COLO829 (cell line): ENCODE measurements at regions not wholly inside any gene's neighbourhood (a gene's known extent, or its start where the extent isn't known, plus 50 kb on each side); places are given as distances from the start of the nearest gene placed in this dataset.

Source experiments
- DNase-seq: peaks from one replicate; pipeline ENCODE4 v3.0.0; 2012; ENCODE audit warnings: low spot score

DNA sequence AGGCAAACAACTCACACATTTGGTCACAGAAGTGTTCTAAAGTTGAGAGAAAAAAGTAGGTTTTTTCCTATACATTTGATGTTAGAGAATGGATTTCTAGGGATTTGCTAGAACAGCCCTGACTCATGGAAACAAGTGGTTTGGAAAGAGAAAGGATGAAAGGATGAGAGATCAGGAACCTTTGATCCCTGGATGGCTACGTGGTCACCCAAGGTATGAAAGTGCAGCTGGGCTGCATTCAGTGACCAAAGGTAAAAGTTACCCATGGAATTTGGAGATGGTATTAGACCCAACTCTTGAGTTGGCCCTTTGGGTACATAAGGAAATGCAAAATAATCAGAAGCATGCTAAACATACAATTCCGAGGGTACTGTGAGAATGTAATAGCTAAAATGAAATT is 61.3 kb upstream of the SPIN1 start:
- DNase-seq, result no peak

DNA sequence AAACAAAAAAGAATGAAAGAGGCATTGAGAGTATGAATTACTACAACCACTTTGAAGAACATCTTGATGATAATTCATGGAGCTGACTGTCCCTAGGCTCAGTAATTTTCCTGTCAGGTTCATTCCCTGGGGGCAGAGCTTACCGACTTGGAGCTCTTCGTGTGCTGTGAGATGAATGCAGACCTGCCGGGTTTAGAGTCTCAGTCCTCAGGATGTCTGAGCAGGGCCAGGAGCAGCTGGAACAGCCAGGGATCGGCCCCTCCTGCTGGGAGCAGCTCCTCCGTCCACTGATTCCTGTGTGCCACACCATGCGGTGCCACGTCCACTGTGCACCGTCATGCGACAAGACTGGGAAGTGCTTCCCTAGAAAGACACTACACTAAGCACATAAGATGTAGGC is 62.2 kb upstream of the SPIN1 start:
- no peak for DNase-seq

DNA sequence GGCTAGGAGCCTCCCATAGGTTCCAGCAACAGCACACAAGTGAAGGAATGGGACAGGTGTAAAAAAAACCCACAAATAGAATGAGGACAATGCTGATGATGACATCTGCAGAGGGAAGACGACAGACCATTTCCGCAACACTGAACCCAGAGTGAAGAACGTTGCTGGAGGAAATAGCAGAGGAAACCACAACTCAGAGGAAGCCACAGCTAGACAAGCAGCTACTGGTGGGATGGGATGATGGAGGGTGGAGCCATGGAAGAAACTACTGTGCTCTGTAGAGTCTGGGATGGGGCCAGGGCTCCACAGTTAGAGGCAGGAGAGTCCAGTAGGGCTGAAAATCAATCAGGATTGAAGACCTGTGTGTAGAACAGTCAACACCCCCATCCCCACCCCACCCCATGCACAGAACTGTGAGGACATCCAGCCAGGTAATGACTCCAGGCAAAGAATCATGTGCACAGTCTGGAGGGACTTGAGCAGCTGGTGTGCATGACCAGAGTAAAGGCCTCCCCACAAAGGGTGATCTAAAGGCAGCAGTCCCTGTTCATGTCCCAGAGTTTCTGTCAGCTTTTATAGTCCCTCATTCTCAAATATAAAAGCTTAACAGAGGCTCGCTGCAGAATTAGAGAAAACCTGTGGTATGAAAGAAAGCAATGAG is 65.2 kb upstream of the SPIN1 start:
- DNase-seq, result no peak

DNA sequence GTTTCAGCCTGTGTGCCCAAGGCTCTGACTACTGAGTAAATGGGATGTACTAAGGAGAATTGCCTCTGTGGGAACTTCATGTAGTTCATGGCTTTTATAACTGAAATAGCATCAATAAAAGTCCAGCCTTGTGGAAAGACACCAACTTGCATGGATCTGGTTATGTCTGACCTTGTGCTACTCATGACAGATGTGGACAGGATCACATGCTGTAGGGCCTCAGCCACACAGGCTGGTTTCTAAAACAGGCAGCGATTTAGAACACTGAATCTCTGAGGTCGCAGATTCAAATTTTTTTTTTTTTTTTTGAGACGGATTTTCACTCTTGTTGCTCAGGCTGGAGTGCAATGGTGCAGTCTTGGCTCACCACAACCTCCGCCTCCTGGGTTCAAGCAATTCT is 66.5 kb upstream of the SPIN1 start:
- DNase-seq, result no peak

DNA sequence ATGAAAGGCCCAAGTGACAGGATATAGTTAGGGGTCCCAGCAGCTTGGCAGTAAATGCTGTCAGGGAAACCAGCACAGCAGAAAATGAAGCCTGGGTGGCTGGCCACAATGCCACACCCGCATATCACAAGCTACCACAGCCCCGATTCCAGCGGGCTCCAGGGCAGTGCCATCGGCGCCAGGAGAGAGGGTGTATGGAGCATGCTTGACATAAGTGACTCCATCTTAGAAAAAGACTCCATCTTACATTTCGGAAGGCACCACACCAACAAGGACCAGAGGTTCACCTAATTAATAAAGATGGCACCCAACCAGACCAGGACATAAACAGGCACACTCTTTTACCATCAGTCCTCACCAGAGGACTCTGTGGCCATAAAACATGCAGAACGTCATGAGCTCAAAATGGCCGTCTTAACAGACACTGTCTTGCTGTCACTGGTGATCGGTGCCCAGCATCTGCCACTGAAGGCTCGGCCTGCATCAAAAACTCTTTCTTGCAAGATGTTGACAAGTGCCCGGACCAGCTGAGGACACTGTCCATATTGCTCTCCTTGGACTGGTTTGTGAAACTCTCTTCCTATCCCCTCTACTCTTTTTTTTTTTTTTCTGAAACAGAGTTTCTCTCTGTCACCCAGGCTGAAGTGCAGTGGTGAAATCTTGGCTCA is 67.4 kb upstream of the SPIN1 start:
- DNase-seq, result no peak

DNA sequence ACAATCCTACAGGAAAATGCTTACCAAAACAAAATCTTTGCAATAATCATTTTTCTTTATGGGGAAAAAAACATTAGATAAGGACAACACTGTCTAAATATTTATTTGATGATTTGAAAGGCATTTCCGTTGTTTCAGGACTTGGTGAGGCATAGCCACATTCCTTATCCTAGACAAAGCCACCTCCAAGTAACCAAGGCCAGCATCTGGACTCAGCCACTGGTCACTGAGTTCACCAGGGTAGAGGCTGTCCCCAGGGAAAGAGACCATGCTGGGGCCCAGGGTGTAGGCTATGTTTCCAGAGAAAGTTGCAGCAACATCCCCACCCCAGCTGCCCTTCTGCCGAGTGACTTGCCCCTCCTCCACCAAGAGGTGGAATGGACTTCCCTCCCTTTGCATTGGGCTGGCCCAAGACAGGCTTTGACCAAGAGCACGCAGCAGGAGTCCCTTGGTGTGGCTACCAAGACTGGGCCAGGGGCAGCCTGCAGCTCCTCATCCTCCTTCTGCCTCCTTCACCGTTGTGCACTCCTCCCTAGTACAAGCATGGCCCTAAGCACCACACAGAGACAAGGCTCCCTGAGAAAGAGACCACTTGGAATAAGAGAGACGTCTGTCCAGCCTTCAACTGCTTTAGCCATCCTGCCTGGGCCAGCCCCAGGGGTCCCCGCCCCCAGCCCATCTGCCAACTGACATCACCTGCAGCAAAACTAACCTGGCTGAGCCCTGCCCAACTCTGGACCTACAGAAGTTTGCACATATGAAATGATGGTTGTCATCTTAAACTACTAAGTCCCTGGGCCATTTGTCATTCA is 68.1 kb upstream of the SPIN1 start:
- DNase-seq, result no peak

DNA sequence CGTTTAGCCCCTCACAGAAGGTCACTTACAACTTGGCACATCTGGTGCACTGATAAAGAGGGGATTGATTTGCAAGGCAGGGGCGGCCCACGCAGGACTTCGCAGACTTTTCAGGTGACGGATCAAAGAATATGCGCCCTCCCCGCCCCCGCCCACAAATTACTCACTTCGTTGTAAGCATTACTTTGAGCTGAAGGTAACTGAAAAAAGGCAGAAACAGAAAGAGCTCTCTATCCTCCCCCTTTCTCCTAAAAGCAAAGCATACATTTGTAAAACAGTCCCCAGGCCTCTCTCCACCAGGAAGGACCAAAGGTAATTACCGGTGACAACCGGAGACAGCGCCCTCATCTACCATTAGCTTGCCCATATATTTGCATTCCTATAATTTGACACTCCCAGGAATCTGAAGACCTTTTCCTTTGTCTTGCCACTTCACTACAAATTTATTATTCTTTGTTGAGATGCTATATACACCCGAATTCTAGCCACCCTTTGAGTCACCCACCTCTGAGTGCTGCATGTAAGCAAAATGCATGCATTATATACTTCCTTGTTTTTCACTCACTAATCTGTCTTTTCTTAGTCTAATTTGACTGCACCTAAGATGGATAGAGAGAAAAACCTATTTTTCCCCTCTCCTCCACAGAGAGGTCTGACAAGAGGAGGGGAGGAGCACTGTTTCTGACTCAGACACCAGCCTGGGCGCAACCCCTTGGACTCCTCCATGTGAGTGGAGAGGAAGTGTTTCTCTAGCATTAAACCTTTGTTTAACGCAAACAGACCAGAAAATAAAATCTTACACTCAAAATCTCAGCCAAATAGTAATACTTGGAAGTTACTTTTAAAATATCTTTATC is 74.7 kb upstream of the SPIN1 start:
- no peak for DNase-seq

DNA sequence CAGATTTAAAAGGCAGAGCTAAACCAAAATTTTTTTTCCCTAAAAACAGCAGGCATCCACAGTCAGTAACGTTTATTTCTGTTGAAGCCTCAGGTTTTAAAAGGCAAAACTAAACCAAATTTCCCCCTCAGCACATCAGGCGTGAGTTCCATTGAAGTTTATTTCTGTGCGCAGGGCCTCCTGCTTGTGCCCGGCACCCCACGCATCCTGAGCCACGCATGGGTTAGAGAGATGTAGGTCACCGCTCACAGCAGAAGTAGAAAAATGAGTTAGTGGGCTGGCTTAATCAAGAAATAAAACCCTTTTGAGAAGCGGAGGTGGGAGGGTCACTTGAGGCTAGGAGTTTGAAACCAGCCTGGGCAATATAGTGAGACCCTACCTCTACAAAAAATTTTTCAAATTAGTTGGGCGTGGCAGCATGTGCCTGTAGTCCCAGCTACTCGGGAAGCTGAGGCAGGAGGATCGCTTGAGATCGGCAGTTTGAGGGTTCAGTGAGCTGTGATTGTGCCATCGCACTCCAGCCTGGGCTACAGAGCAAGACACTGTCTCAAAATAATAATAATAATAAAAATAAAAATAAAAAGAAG is 75.6 kb upstream of the SPIN1 start:
- DNase-seq, result no peak

DNA sequence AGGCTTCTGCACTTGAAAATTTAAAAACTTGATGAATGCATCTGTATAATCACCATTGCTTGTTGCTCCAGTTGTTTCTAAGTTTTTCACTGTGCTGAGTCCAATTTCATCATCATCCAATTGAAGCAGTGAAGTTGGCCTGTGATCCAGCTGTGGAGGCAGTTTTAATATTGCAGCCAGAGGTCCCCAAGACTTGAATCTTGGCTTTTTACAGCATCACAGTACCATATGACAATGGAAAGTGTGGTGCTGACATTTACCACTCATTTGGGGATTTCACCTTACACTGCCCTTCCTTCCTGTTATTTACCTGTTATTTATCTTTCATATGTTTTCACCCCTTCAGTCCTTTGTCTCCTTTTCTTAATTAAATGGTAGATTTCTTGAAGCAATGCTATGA is 76.2 kb upstream of the SPIN1 start:
- DNase-seq, result no peak

DNA sequence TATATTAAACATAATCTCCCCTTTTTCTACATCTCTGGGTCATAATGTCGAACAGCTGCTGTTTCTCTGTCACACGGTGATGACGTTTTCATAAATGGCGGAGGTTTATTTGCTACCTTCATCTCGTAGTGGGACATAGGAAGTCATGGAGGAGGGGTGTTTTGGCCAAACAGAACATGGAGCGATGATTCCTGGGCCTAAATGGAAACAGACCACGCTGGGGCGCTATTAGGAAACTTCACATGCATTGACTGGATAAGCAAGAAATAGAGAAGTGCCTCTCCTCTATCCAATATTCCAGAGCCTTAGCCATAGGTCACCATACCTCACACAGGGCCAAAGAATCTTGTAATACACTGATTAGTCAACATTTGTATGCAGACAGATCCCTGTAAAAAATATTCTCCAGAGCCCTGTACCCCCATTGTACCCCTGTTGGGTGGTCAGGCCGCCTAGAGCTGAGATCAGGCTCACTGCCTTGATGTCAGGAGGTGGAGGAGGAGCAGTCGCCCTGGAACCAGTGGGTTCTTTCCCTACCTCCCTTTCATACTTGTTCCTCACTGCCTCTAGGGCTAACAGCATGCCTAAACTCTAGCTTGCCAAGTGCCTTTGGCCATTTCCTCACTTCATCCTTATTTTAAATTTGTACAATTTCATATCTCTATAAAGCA is 77.8 kb upstream of the SPIN1 start:
- peak; percentile 19 for DNase-seq

DNA sequence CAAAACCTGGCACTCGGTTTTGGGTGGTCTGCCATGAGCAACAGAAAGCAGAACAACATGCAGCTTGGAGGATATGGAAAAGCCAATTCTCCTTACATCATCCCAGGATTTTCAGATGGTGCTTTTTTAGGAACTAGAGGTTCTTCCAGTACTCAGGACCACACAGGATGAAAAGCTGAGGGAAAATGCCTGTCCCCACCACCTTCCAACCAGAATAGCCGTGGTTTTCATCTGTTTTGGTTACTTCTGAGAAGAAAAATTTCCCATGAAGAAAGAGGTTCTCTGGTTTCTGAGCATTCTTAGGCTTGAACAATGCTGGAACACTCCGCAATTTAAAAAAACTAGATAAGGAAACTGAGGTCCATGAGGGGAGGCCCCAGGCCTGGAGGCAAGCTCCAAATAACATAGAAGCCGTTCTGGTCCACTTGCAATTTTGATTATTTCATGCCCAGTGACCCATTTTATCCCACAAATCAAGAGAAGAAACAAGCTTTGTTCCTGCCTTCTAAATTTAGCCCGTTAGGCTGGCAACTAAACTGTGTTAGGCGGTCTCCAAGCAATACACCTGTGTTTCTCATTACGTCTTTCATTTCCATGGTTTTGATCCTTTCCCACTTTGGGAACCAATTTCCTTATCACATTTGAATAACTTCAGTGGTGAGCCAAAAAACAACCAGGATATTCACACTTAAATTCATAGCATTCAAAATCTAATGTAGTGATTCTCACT is 79.2 kb upstream of the SPIN1 start:
- DNase-seq, result no peak

DNA sequence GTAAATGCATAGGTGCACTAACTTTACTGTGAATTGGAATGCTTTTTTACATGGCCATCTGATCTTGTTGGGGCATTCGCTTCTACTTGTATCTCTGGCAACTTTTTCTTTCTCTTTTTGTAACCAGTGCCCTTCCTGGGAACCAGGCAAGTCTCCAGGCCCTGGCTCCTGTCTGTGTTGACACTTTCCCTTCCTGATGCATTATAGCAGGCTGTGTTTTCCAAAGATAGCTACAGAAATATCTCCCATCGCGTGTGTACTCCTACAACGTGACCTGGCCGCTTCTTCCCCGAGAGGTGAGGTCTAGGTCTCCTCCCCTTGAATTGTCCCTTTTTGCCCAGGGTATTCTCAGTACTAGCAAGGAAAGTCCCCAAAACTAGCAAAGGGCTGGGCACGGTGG is 81.1 kb upstream of the SPIN1 start:
- DNase-seq, result no peak

DNA sequence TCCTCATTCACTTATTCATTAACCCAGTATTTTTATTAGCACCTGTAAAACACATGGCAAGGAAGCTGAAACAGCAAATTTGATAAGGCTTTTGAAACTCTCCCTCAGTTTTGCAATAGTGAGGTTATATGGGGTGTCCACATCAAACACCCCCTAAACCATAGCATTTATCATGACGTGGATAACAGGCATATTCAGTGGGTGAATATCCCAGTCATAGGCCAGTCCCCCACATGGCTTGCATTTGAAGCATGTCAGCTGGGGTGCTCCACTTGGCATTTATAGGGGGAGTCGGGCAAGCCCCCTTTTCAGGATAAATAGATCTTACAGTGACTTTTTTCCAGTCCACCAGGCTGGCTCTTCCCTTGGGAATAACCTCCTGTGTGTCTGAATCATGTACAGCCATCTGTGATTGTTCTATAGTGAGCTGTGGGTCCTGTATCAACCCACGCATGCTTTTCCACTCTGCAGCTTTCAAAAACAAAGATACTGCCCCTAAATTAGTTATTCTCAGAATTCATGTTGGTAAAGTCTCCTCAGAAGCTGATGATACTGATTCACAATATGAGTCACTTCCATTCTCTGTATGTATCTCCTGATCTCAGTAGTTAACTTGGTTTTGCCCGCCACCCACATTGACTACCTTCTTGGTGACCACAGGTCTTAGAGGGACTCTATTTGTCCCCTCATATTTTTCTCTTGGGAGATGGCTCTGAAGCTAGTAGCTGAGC is 84.4 kb upstream of the SPIN1 start:
- peak; percentile 28 for DNase-seq

DNA sequence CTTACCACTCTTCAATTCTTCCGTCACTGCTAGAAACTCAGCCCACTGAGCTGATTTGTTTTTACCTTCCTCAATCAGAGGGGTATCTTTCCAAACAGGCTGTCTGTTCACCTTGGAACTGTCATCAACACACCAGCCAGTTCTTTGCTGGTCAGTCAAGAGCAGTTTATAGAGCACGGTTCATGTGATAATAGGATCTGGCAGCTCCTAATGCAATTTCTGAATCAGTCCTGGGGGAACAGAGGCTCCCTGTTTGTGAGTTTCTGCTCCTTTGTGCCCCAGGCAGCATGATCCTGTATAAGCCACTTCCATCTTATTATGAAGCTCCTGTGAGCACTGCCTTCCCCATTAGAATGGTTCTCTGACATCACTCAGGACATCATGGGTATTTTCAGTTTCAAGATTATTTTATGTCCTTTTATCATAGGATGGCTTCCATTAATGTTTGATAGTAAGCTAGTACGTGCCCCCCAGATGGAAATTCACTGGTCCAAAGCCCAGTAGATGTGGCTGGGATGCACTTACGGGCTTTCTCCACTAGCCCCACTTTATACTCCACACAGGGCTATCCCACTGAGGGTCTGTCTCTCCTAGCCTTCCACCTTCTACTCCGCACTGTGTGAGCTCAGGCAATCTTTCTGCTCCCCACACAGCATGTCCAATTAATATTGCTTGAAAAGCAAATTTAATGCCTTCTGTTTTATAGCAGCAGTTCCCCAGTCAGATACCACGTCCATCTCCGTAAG is 85.5 kb upstream of the SPIN1 start:
- no peak for DNase-seq

DNA sequence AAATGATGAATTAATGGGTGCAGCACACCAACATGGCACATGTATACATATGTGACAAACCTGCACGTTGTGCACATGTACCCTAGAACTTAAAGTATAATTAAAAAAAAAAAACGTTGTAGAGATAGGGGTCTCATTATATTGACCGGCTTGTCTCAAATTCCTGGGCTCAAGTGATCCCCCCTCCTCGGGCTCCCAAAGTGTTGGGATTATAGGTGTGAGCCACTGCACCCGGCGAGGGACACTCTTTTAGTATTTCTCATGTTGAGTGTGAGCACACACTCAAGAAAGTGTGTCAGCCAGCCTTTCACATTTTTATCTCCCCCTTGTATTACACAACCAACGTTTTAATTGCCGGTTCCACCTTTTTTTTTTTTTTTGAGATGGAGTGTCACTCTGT is 87.7 kb upstream of the SPIN1 start:
- DNase-seq, result no peak

DNA sequence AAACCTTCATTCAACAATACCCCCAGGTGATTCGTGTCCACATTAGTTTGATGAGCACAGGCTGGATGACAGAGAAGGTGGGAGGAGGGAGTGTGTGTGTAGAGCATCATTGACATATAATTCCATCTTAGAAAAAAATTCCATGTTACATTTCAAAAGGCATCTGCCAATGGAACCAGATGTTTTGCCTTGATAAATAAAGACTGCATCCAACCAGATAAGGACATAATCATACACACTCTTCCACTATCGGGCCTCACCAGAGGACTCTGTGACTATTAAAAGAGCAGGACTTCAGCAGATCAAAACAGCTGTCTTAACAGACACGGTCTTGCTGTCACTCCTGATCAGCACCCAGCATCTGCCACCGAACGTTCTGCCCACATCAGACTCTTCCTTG is 96.4 kb upstream of the SPIN1 start:
- DNase-seq, result no peak

DNA sequence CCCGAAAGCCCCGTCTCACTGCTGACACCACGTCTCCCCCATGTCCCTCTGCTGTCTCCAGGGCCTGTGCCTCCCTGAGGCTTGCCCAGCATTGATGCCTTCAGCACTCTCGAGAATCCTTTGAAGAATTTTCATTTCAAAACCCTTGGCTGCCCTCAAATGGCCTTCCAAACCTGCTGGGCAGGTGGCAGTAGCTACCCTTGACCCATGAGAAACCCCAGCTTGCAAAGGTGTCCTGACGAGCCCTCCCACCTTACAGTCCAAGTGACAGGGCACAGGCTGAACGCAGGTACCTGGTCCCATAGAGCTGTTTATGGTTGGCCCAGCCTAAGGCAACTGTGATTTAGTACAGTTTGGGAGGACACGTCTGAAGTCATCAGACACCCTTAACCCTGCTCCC is 97.2 kb upstream of the SPIN1 start:
- DNase-seq, result no peak

DNA sequence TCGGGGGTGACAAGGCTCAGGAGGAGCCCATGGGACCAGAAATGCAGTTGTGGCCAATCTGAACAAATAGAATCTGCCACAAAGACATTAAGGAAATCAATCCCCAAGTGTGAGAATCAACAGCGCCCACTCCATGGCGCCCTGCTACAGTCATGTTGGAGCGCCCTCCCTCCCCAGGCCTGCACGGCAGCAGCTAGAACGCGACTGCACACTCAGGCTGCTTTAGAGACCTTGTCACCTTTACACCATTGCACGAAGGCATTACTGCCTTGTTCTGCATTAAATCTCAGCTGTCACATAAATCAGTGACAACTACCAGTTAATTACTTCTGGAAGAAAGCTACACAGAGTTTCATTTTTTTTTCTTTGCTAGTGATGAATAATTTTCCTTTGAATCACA is 98.7 kb upstream of the SPIN1 start:
- no peak for DNase-seq

DNA sequence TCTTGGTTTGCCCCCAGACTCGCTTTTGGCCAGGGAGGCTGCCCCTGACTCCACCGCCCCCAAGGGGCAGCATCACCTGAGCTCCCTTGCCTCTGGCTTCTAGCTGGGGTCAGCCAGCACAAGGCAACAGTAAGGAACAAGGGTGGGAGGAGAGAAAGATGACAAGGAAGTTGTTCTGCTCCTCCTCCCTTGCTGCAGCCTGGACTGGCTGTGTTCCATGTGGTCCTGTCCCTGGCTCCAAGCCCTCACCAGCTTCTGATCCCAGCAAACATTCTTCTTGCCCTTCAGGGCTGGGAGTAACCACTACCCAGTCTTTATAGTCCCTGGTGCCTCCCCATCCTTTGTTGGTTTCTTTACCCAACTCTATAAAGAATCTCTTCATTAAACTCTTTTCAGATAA is 100.3 kb upstream of the SPIN1 start:
- DNase-seq, result no peak
